GM21825 (cell line): ENCODE measurements at regions not wholly inside any gene's neighbourhood (a gene's known extent, or its start where the extent isn't known, plus 50 kb on each side); places are given as distances from the start of the nearest gene placed in this dataset.
"Not testable (repeated sequence)": the region's sequence is repeated elsewhere in the genome, so short reads cannot be mapped to it uniquely, and the experiment has no call there.

Experiments used
- ATAC-seq: cut with Tn5 transposase; IDR thresholded peaks from one replicate; pipeline ENCODE4 v1.9.1; 2021; ENCODE audit warnings: mild to moderate bottlenecking, moderate library complexity; ENCODE audit not compliant: unreplicated experiment

DNA sequence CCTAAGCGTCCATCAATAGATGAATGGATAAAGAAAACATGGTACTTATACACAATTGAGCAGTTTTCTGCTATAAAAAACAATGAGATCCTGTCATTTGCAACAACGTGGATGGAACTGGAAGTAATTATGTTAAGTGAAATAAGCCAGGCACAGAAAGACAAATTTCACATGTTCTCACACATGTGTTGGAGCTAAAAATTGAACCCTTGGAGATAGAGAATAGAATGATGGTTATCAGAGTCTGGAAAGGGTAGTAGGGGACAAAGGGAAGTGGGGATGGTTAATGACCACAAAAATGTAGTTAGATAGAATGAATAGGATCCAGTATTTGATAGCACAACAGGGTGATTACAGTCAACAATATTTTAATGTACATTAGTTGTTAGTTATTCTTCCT, 1033.5 kb downstream of the HACE1 start:
- no peak for ATAC-seq

DNA sequence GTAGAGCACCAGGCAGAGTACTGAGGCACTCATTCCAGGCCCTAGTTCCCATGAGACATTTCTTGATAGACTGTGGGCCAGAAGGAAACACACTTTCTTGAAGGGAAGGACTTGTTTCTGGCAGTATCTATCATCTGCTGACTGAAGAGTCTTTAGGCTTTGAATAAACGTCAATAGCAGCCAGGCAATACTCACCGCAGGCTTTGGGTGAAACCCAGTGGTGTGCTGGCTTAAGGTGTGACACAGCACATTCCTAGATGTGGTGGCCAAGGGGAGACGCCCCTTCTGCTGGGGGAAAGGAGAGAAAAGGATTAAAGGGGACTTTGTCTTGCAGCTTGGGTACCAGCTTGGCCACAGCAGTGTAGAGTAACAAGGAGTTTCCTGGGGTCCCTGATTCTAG, 1039.6 kb downstream of the HACE1 start:
- no peak for ATAC-seq

DNA sequence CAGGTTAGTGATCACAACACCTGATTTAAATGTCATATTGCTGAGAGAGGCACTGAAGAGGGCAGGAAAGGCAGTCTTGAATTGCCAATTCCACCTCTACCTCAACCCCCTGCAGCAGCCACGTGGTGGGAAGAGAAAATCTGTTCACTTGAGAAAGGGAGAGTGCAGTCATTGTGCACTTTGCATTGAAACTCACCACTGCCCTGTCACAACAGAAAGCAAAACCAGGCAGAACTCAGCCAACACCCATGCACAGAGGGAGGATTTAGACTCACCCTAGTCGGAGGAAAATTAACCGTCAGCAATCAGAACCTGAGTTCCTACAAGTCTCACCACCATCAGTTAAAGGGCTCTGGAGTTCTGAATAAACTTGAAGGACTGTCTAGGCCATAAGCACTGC, 1040.2 kb downstream of the HACE1 start:
- ATAC-seq: no peak

DNA sequence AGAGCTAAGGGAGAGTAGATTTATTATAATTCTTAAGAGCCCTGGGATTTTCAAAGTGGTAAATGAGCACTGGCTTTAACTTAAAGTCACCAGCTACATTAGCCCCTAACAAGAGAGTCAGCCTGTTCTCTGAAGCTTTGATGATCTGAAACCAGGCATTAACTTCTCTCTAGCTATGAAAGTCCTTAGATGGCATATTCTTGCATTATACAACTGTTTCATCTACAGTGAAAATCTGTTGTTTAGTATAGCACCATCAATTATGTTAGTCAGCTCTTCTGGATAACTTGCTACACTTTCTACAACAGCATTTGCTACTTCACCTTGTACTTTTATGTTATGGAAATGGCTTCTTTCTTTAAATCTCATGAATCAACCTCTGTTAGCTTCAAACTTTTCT, 1046.7 kb downstream of the HACE1 start:
- no peak for ATAC-seq

DNA sequence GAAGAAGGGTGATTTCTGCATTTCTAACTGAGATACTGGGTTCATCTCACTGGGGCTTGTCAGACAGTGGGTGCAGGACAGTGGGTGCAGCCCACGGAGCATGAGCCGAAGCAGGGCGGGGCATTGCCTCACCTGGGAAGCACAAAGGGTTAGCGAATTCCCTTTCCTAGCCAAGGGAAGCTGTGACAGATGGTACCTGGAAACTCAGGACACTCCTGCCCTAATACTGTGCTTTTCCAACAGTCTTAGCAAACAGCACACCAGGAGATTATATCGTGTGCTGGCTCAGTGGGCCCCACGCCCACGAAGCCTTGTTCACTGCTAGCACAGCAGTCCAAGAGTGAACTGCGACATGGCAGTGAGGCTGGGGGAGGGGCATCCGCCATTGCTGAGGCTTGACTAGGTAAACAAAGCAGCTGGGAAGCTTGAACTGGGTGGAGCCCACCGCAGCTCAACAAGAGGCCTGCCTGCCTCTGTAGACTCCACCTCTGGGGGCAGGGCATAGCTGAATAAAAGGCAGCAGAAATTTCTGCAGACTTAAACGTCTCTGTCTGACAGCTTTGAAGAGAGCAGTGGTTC, 1057.7 kb downstream of the HACE1 start:
- ATAC-seq: not testable (repeated sequence)

DNA sequence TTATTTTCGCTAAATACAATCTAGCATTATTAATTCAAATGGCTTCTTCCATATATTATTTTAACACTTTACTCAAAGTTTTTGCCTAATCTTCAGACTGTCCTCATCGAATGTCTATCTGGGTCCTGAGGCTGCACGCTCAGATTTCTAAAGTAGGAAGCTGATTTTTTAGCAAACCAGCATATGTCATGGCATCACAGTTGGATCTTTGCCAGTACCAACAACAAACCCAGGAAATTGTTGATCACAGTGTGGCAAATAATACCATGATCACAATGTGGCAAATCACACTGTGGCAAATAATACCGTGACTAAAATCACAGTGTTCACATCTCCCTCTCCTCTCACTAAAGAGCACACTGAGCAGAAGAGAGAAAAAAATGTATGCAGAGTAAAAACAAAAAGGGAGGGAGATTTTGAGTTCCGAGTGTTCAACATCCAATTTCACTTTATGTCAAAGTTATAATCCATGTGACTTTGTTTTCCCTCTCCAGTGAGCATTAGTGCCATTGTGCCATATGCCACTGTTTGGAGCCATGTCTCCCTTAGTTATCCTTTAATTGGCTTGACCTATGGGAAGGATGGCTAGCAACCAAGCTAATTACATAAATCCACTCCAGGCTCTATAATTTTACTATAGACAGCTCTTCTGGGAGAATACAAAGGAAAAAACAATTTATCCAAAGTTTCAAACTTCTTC, 1059.6 kb downstream of the HACE1 start:
- no peak for ATAC-seq

DNA sequence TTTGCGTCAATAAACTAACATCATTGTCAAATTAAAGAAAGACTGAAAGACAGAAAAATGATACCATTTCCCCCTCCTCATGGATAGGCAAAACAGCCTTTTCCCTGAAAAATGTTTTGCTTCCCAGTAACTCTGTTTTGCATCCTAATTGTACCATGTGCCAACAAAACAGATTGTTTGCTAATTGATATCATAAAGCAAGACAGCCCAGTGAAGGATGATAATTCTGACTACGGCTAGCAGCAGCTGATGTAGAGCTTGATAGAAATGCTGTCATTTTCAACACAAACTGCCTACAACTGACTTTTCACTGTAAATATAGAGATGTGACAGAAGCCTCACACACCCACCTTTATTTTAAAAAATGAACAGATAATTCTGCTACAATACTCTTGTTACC, 1061.6 kb downstream of the HACE1 start:
- ATAC-seq: no peak

DNA sequence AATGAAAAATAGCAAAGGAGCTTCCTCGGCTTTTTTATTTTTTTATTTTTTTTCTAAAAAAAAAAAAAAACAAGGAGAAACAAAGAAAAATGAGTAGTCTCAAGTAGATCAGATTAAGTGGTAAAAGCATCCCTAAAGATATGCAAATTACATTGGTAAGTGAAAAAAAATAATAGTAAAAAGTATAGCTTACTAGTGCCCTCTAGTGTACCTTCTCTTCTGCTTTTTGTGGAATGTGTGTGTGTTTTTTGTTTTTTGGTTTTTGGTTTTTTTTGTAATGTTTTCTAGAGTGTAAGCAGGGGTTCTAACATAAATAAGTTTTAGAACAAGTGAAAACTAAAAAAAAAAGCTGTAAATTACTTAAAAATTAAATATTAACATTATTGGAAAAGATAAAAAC, 1062.0 kb downstream of the HACE1 start:
- ATAC-seq: no peak

DNA sequence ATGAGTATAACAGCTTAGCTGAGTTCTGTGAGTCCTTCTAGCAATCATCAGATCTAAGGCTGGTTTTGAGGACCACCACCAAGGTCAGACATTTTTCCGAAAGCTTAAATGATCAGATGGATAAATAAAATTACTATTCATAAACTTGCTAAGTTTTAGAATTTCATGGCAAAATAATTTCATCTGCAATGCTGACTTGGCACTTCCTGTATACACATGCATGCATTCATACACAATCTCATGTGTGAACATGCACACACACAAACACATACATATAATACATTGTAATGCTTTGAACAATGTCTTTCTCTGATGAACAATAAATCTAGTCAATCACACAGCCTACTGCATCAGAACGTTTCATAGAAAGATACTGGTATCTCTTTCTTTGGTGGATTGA, 1068.3 kb downstream of the HACE1 start:
- no peak for ATAC-seq

DNA sequence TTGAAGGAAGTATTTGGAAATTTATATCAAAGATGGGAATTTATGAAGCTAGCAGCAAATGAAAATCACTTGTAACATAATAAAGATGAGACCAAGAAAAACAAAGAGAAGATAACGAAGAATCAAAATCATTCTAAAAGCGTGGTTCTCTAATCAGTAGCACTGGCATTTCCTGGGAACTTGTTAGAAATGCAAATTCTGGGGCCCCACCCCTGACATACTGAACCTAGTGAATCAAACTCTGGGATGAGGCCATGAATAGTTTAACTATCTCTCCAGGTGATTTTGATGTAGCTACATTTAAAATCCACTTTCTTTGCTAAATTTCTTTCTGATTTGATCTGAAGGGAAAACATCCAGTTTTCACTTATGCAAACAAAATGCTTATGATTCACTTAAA, 1075.6 kb downstream of the HACE1 start:
- ATAC-seq: no peak

DNA sequence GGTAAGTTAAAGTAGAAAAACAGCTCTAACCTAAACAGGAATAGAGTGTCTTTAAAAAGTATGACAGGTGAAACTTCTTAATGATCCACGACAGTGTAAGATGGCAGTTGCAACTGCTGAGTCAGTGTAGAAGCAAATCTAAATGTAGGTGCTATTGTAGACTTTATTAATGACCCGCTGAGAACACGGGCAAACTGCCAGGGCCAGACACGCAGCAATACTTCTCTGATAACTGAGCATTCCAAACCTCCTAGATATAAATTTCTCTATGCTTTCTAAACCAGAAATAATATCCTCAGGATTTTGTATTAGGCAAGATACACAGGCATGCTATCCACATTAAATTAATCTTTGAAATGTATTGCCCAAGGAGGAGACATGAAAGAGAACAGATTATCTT, 1076.4 kb downstream of the HACE1 start:
- no peak for ATAC-seq

DNA sequence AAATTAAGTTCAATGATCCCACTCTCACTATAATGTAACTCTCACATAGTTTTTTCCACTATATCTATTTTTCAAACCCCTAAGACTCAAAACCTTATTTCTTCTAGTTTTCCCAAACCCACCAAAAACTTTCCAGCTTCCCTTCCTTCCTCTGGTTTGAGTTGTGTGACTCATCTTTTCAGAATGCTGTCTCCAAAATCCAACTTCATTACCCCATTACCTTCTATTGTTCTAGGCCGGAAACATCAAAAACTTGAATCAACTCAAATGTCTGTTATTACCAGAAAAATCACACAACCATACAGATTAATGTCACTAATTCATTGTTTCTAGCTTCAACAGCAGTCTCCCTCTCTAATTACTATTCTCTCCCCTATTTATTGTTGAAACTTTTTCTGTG, 1090.3 kb downstream of the HACE1 start:
- ATAC-seq: no peak

DNA sequence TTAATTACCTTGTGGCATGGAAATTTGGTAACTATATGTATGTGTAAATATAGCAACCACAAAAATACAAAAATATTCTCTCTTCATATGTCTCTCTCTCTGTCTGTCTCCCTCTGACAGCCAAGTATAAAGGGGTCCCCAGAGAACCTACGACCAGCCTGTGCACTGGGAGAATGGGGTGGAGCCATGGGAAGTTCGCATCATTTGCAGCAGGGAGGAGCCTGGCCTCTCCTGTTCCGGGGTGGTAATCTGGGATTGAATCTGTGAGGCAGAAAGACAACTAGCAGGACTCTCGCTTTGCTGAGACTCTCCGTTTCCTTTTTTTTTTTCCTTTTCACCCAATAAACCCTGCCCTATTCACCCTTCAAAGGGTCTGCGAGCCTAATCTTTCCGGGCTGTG, 1109.1 kb downstream of the HACE1 start:
- ATAC-seq: no peak

DNA sequence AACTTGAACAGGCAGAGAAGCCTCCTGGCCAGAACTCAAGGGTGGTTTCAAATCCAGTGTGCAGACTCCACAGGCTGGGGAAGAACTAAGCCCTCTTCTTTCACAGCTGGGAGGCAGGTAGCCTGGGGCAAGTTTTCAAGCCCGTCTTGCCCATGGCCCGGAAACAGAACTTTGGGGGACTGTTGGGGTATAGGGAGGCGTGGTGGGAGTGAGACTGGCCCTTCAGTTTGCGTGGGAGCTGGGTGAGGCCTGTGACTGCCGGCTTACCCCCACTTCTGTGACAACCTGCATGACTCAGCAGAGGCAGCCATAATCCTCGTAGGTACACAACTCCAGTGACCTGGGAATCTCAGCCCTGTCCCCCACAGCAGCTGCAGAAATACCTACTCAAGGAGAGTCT, 1125.7 kb downstream of the HACE1 start:
- ATAC-seq: no peak

DNA sequence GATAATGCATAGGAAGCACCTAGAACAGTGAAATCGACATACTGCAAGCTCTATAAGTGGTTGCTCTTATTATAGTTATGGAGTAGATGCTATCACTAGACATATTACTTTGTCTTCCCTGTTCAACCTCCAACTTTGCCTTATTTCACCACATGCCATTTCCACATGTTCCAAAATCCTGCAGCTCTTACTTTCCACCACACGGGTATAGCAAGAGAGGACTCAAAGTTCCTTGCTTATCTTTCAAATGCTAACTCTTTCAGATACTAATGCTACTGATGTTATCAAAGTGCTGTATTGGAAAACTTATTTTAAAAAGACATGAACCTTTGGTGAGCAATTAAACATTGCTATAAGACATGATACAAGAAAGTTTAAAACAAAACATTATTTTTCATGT, 1130.1 kb downstream of the HACE1 start:
- no peak for ATAC-seq

DNA sequence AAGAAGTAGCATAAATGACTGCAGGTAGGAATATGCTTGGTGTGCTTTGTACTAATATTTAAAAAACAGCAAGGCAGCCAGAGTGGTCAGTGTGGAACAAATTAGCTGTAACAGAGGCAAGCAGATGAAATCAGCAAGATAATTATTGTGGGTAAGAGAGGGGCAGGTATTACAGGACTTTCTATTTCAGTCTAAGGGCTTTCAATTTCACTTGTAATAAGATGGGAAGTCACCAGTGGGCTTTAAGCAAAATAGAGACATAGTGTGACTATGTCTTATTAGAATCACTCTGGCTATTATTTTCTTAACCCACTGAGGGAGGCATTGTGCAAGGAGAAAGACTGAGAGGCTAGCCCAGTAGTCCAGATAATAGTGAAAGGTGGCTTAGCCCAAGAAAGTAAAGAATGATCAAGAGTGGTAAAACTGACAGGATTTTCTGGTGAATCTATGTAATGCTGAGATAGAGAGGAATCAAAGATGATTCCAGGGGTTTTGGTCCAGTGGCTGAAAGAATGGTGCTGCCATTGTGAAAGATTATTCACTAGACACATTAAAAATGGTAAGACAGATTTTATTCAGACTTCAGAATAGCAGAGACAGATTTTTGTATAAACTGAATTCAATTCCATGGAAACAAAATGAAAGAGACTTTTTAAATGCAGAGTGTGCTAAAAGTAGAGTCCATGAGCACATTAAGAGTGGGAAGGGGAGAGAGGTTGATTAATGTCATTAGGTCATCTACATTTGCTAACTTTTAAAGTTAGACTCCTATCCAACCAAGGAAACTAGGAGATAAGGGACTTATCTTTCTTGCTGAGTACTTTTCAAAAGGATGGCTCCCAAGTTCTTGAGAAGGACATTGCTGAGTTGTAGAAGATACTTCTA, 1136.0 kb downstream of the HACE1 start:
- ATAC-seq: no peak

DNA sequence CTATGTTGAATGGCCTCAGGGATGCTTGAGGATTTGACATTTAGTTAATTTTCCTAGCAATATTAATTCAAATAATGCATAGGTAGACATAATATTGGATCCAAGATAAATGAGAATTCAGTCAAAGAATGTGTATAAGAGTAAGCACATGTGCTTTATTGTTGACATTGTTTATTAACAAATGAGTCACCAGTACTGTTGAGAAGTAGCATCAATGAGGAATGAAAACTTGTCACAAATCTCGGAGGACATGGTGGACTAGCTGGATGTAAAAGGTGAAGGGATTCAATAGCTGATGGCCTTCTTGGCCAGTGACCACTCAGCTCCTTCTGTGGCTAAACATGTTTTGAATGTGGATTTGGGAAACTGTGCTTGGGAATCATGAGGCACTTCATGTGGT, 1137.0 kb downstream of the HACE1 start:
- no peak for ATAC-seq

DNA sequence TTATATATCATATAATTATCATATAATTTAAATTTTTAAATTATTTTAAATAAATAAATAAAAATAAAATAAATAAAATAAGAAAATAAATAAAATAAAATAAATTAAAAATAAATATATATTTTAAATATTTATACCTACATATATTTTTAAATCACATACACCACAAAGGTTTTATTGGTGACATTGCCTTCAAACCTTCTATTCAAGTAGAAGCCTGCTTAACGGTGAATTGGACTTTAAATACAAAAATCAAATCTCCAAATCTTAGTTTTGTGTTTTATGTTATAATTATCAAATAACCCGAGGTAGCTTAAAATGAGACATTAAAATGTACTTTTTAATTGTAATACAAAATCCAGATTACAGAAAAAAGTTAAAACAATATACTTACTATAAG, 1137.8 kb downstream of the HACE1 start:
- ATAC-seq: no peak

DNA sequence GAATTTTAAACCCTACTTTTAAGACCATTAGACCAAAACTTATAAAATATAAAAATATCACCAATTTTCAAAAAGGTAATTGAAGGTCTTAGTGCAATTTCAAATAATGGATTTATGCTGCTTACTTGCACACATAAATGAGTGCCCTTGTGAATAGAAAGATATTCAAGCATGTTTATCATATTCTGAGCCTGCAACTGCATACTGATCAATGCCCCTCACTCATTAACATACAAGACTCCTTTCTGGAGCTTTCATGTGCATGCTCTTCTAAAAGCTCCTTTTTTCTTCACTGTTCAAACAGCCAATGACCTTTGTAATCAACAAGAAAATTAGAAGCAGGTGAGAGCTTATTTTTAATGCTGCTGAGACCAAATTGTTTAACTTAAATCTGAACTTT, 1139.3 kb downstream of the HACE1 start:
- no peak for ATAC-seq

DNA sequence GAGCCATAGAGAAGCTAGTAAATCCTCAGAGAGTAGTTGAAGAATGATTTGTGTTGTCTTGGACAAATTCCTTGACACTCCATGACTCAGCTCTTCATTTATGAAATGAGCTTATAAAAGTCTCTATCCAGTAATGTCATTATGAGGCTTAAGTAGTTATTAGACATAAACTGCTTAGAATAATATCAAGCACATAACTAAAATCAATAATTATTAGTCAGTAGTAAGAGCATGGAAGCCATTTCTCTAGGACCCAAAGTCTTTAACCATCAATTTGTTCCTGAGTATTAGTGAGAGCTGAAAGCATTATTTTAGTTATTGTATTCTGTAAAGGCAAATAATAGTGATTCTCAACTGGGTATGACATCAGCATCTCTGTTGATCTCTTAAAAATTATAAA, 1140.2 kb downstream of the HACE1 start:
- ATAC-seq: no peak

DNA sequence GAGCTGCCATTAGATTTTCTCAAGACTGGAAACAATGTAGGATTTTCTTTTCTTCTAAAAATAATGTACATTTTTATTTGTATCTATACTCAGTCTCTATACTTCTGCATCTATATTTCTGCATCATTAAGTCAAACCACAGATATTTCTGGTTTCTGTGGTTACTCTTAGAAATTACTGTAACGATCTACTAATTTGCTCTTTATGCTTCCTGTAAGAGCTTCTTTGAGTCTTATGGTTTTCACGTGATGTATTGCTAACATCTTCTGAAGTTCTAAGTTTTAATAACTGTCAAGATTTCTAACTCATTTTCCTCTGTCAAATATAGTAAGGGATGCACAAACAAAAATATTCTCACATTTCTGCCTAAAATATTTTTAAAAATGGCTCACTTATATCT, 1144.5 kb downstream of the HACE1 start:
- no peak for ATAC-seq

DNA sequence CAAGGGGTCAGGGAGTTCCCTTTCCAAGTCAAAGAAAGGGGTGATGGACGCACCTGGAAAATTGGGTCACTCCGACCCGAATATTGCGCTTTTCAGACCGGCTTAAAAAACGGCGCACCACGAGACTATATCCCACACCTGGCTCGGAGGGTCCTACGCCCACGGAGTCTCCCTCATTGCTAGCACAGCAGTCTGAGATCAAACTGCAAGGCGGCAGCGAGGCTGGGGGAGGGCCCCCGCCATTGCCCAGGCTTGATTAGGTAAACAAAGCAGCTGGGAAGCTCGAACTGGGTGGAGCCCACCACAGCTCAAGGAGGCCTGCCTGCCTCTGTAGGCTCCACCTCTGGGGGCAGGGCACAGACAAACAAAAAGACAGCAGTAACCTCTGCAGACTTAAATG, 1150.5 kb downstream of the HACE1 start:
- ATAC-seq: not testable (repeated sequence)
